ENCODE measurements at regions not wholly inside any gene's neighbourhood (a gene's known extent, or its start where the extent isn't known, plus 50 kb on each side); places are given as distances from the start of the nearest gene placed in this dataset.
A peak's percentile ranks its signal among the peaks of the same experiment; 100 is the strongest.

- no peak for TF ChIP-seq CTCF (IDR thresholded peaks at IDR 0.05)
- no peak for DNase-seq (ENCODE audit: low spot score)
- Histone ChIP-seq H3K4me3 (peak overlapping the region; percentile 10), H3K27ac (peak overlapping the region; percentile 43 to 86)
Observed at GRCh38 chr4:123786163-123786915, 389.7 kb downstream of the SPRY1 start.

- Histone ChIP-seq H3K27ac (peak overlapping the region; percentile 43 to 86), H3K4me3 (peak overlapping the region; percentile 10)
- no peak for TF ChIP-seq CTCF (IDR thresholded peaks at IDR 0.05)
- DNase-seq (ENCODE audit: low spot score) = no peak
Observed at GRCh38 chr4:123786920-123787319, 390.3 kb downstream of the SPRY1 start.

GRCh38 chr4:123787512-123788080, 391.0 kb downstream of the SPRY1 start:
- no peak for TF ChIP-seq CTCF (IDR thresholded peaks at IDR 0.05)
- Histone ChIP-seq H3K4me3 (no peak overlapping the region), H3K27ac (peak overlapping the region; percentile 43 to 86)
- no peak for DNase-seq (ENCODE audit: low spot score)

GRCh38 chr4:123788577-123788976, 392.0 kb downstream of the SPRY1 start:
- no peak for TF ChIP-seq CTCF (IDR thresholded peaks at IDR 0.05)
- peak overlapping the region in 1 of 2 donors; percentile 86 for H3K27ac ChIP-seq
- no peak for DNase-seq (ENCODE audit: low spot score)
- H3K4me3 ChIP-seq = no peak overlapping the region

GRCh38 chr4:123790681-123791080, 394.1 kb downstream of the SPRY1 start:
- Histone ChIP-seq H3K4me3 (no peak overlapping the region), H3K27ac (no peak overlapping the region)
- TF ChIP-seq CTCF (IDR thresholded peaks at IDR 0.05) = no peak
- DNase-seq (ENCODE audit: low spot score) = no peak

- no peak overlapping the region for H3K4me3 ChIP-seq
- no peak for DNase-seq (ENCODE audit: low spot score)
- H3K27ac ChIP-seq = no peak overlapping the region
- no peak for TF ChIP-seq CTCF (IDR thresholded peaks at IDR 0.05)
Observed at GRCh38 chr4:123802082-123802645, 405.6 kb downstream of the SPRY1 start.

- no peak for DNase-seq (ENCODE audit: low spot score)
- no peak overlapping the region for H3K4me3 ChIP-seq
- no peak for TF ChIP-seq CTCF (IDR thresholded peaks at IDR 0.05)
- peak overlapping the region in 1 of 2 donors; percentile 14 for H3K27ac ChIP-seq
Observed at GRCh38 chr4:123802933-123803332, 406.3 kb downstream of the SPRY1 start.

Measured in coronary artery (tissue), 2 donors.